HepG2 (cell line): ENCODE measurements at regions not wholly inside any gene's neighbourhood (a gene's known extent, or its start where the extent isn't known, plus 50 kb on each side); places are given as distances from the start of the nearest gene placed in this dataset.

Experiments
- ATAC-seq: fragments of 200-7000 bp; cut with Tn5 transposase; 3 replicates; pipeline ENCODE4 v1.9.1; 2020; ENCODE audit warnings: mild to moderate bottlenecking, moderate library complexity
- BruUV-seq: library from RNA; stranded (reverse); fragments of 400-500 nt; replicated peaks from 2 replicates; lab custom pipeline; 2021; lab: Mats Ljungman, UMichigan
- CTCF ChIA-PET: fragments of 300-600 bp; formaldehyde crosslinking; extraction: SDS; loops from one replicate; lab custom pipeline; 2021; ENCODE audit warnings: low total read pairs, inconsistent platforms, low intra/inter-chr PET ratio; lab: Yijun Ruan, JAX
- POLR2A ChIA-PET: fragments of 350-600 bp; sonication (Branson Sonifier 250); formaldehyde crosslinking; loops from one replicate; lab custom pipeline; 2020; ENCODE audit warnings: antibody characterized with exemption, inconsistent platforms; lab: Yijun Ruan, JAX
- DNase-seq: peaks from one replicate; pipeline ENCODE4 v3.0.0-alpha.2; 2015; ENCODE audit warnings: low spot score
- FAIRE-seq: peaks from 3 replicates; lab custom pipeline; 2011; peaks lifted over from hg19 to GRCh38; lab: Jason Lieb, UNC
- H2AFZ ChIP-seq: one replicate; pipeline ENCODE4 v1.6.1; 2011; ENCODE audit warnings: low read length, inconsistent platforms
- H3K27ac ChIP-seq: fragments of 300-600 bp; 3 replicates; pipeline ENCODE4 v1.8.0; 2011; ENCODE audit warnings: mixed run types, mild to moderate bottlenecking, mixed read lengths, low read length, inconsistent platforms; ENCODE audit not compliant: insufficient read depth; ENCODE audit errors: extremely low read length
- H3K27me3 ChIP-seq, 2 experiments: fragments of 200-600 bp in 1 of 2; 2 replicates in 1 of 2; 3 replicates in 1 of 2; pipeline versions ENCODE4 v1.6.0 to v1.8.0; 2011; ENCODE audit warnings: low read length in 2 of 2, mild to moderate bottlenecking in 2 of 2, moderate library complexity in 2 of 2, inconsistent platforms in 1 of 2; ENCODE audit not compliant: insufficient read depth in 2 of 2, control insufficient read depth in 1 of 2
- H3K36me3 ChIP-seq, 2 experiments: fragments of 200-600 bp in 1 of 2; replicated peaks in 1 of 2; 2 replicates in 1 of 2; 3 replicates in 1 of 2; pipeline versions ENCODE4 v1.5.1 to v1.8.0; 2011; ENCODE audit warnings: low read length in 2 of 2, inconsistent platforms in 1 of 2; ENCODE audit not compliant: insufficient read depth in 2 of 2, control insufficient read depth in 1 of 2
- H3K4me1 ChIP-seq: 2 replicates; pipeline ENCODE4 v1.5.1; 2012; ENCODE audit warnings: low read length, inconsistent platforms; ENCODE audit not compliant: insufficient read depth
- H3K4me2 ChIP-seq: 2 replicates; pipeline ENCODE4 v1.6.0; 2011; ENCODE audit warnings: low read depth, low read length, inconsistent platforms
- H3K4me3 ChIP-seq, 3 experiments: fragments of 200-600 bp in 1 of 3; sonication (generic), shearing (Covaris generic) in 1 of 3; replicated peaks in 1 of 3; 2 replicates each; pipeline ENCODE4 v1.5.1; 2011 to 2016; ENCODE audit warnings: low read length in 3 of 3, inconsistent platforms in 2 of 3, low read depth in 2 of 3, mild to moderate bottlenecking in 2 of 3, control low read depth in 1 of 3, mixed read lengths in 1 of 3; ENCODE audit not compliant: insufficient read depth in 1 of 3
- H3K79me2 ChIP-seq: one replicate; pipeline ENCODE4 v1.6.1; 2011; ENCODE audit warnings: low read length, inconsistent platforms; ENCODE audit not compliant: insufficient read depth
- H3K9ac ChIP-seq: 2 replicates; pipeline ENCODE4 v1.6.0; 2011; ENCODE audit warnings: mild to moderate bottlenecking, low read depth, low read length, inconsistent platforms; ENCODE audit not compliant: insufficient read depth
- H3K9me3 ChIP-seq: 2 replicates; pipeline ENCODE4 v1.5.1; 2012; ENCODE audit warnings: mild to moderate bottlenecking, low read length
- H4K20me1 ChIP-seq: 2 replicates; pipeline ENCODE4 v1.6.0; 2011; ENCODE audit warnings: inconsistent platforms, mild to moderate bottlenecking, low read length, moderate library complexity; ENCODE audit not compliant: insufficient read depth
- ELF1 ChIP-seq: sonication (generic); formaldehyde crosslinking; IDR thresholded peaks from 2 replicates; pipeline ENCODE4 v1.4.0; 2020; ENCODE audit warnings: missing genetic modification reagents
- FOXA3 ChIP-seq: IDR thresholded peaks from 2 replicates; pipeline ENCODE4 v1.6.1; 2016; ENCODE audit warnings: missing genetic modification reagents, missing compliant biosample characterization
- KDM2A ChIP-seq: sonication (generic); formaldehyde crosslinking; IDR thresholded peaks from 2 replicates; pipeline ENCODE4 v1.4.0; 2020; ENCODE audit warnings: low read depth, missing genetic modification reagents, borderline replicate concordance
- MTA1 ChIP-seq: sonication (generic); formaldehyde crosslinking; IDR thresholded peaks from 2 replicates; pipeline ENCODE4 v1.4.0; 2020; ENCODE audit warnings: missing genetic modification reagents, mild to moderate bottlenecking, borderline replicate concordance
- PCBP1 ChIP-seq: fragments of 200-400 bp; formaldehyde crosslinking; IDR thresholded peaks from 2 replicates; pipeline ENCODE4 v1.6.1; 2017; ENCODE audit warnings: mild to moderate bottlenecking, low read depth, low read length, borderline replicate concordance
- PHF20 ChIP-seq: sonication (generic); formaldehyde crosslinking; IDR thresholded peaks from 2 replicates; pipeline ENCODE4 v1.5.0; 2020; ENCODE audit warnings: mild to moderate bottlenecking, missing genetic modification reagents
- RFXAP ChIP-seq: sonication (generic); formaldehyde crosslinking; IDR thresholded peaks from 2 replicates; pipeline ENCODE4 v1.4.0; 2020; ENCODE audit warnings: missing genetic modification reagents, borderline replicate concordance
- SRSF1 ChIP-seq: fragments of 200-400 bp; formaldehyde crosslinking; optimal IDR thresholded peaks from 2 replicates; pipeline ENCODE3; 2017; ENCODE audit warnings: mild to moderate bottlenecking, low read depth, low read length, moderate library complexity
- SSRP1 ChIP-seq: IDR thresholded peaks from 2 replicates; pipeline ENCODE4 v1.6.1; 2016; ENCODE audit warnings: control low read depth
- YY1 ChIP-seq: IDR thresholded peaks from 2 replicates; pipeline ENCODE4 v1.6.1; 2011; ENCODE audit warnings: low read length, low read depth, moderate library complexity, mild to moderate bottlenecking; ENCODE audit not compliant: insufficient read depth, insufficient replicate concordance
- ZMYM2 ChIP-seq: sonication (generic); formaldehyde crosslinking; IDR thresholded peaks from 2 replicates; pipeline ENCODE4 v1.8.0; 2022; ENCODE audit warnings: mild to moderate bottlenecking, missing genetic modification reagents
- ZNF138 ChIP-seq: sonication (generic); formaldehyde crosslinking; IDR thresholded peaks from 2 replicates; pipeline ENCODE4 v1.5.0; 2020; ENCODE audit warnings: mild to moderate bottlenecking, low read depth, missing genetic modification reagents
- ZNF17 ChIP-seq: sonication (generic); formaldehyde crosslinking; IDR thresholded peaks from 2 replicates; pipeline ENCODE4 v1.5.0; 2020; ENCODE audit warnings: mild to moderate bottlenecking, missing genetic modification reagents
- ZNF276 ChIP-seq: sonication (generic); formaldehyde crosslinking; IDR thresholded peaks from 2 replicates; pipeline ENCODE4 v1.4.0; 2020; ENCODE audit warnings: mild to moderate bottlenecking, low read depth, missing genetic modification reagents
- ZNF280B ChIP-seq: sonication (generic); formaldehyde crosslinking; IDR thresholded peaks from 2 replicates; pipeline ENCODE4 v1.5.0; 2020; ENCODE audit warnings: missing genetic modification reagents, mild to moderate bottlenecking, borderline replicate concordance
- ZNF543 ChIP-seq: sonication (generic); formaldehyde crosslinking; IDR thresholded peaks from 2 replicates; pipeline ENCODE4 v1.4.0; 2020; ENCODE audit warnings: mild to moderate bottlenecking, missing genetic modification reagents
- ZNF792 ChIP-seq: IDR thresholded peaks from 2 replicates; pipeline ENCODE4 v1.6.1; 2016
- WGBS: methylation state at CpG from one replicate; pipeline ENCODE4 v1.1.6; 2017; ENCODE audit warnings: low lambda C conversion rate; 5-methylcytosine and 5-hydroxymethylcytosine counted together
- in situ Hi-C: cut with HindIII; loops from 2 replicates; pipeline ENCODE4 v1.10.0; 2017; ENCODE audit warnings: low pct_unique_long_range_greater_than_20kb; ENCODE audit not compliant: extremely low pct_ligation_motif_present
- intact Hi-C: fragments of 100-400 bp; cut with micrococcal nuclease; formaldehyde crosslinking; loops from one replicate; pipeline ENCODE4 v1.10.0; 2022; ENCODE audit not compliant: unreplicated experiment

- CTCF ChIA-PET: no interaction called here
- DNase-seq (no peak), ATAC-seq (no peak)
- intact Hi-C loops: no loop called here
- Histone ChIP-seq H3K4me1 (no peaks in the 10 kb centered on the region), H3K36me3 (no peaks in the 10 kb centered on the region), H3K27me3 (peaks cover 0 to 4% of the 10 kb centered on the region in 2 experiments; a peak in 2 of 5 replicates)
- TF ChIP-seq PCBP1: no peak
- TF ChIP-seq ZNF792 (CRISPR knock-in tag): no peak
- TF ChIP-seq SSRP1: no peak
- TF ChIP-seq ZNF17 (CRISPR knock-in tag): no peak
- TF ChIP-seq FOXA3: no peak
- no peak for TF ChIP-seq ZNF543 (CRISPR knock-in tag)
- no peak for TF ChIP-seq MTA1
- no peak for TF ChIP-seq ELF1 (CRISPR knock-in tag)
- TF ChIP-seq, all 625 proteins: peak for 0
- in situ Hi-C loops: no loop called here
- 66% methylated on average over 8 of the region's 9 CpGs for WGBS
- no peak for FAIRE-seq
- no peak overlapping the region for H3K4me2 ChIP-seq
- POLR2A ChIA-PET: no interaction called here
- no peak overlapping the region for H3K9ac ChIP-seq
- H3K27ac ChIP-seq: no peak overlapping the region
- no peak overlapping the region for H3K4me3 ChIP-seq
- H3K79me2 ChIP-seq: no peaks in the 10 kb centered on the region
- H3K9me3 ChIP-seq: peaks cover 6% of the 10 kb centered on the region
- H2AFZ ChIP-seq: no peak overlapping the region
- no TSS peak for BruUV-seq
- H4K20me1 ChIP-seq: no peaks in the 10 kb centered on the region
Observed at GRCh38 chr15:70234256-70234905, 136.7 kb upstream of the TLE3 start.

- Histone ChIP-seq H3K27ac (no peak overlapping the region), H4K20me1 (no peaks in the 10 kb centered on the region), H3K4me1 (no peaks in the 10 kb centered on the region), H3K9me3 (peaks cover 6% of the 10 kb centered on the region), H3K36me3 (no peaks in the 10 kb centered on the region), H3K27me3 (peaks cover 0 to 4% of the 10 kb centered on the region in 2 experiments; a peak in 2 of 5 replicates), H2AFZ (no peak overlapping the region), H3K79me2 (no peaks in the 10 kb centered on the region), H3K4me2 (no peak overlapping the region), H3K4me3 (no peak overlapping the region), H3K9ac (no peak overlapping the region)
- ChIA-PET CTCF (no interaction called here), POLR2A (no interaction called here)
- no peak for DNase-seq
- no TSS peak for BruUV-seq
- no peak for ATAC-seq
- FAIRE-seq: no peak
- WGBS: 0% methylated on average over 1 of the region's 1 CpG
- intact Hi-C loops (no loop called here), in situ Hi-C loops (no loop called here)
- TF ChIP-seq ZNF138 (no peak), SRSF1 (no peak), PHF20 (CRISPR knock-in tag) (no peak), ZNF280B (CRISPR knock-in tag) (no peak), ZNF276 (no peak), KDM2A (CRISPR knock-in tag) (no peak), ZMYM2 (CRISPR knock-in tag) (no peak), YY1 (no peak), RFXAP (CRISPR knock-in tag) (no peak)
Observed at GRCh38 chr15:70231484-70231883, 133.8 kb upstream of the TLE3 start.
